K562 (cell line): ENCODE measurements at regions not wholly inside any gene's neighbourhood (a gene's known extent, or its start where the extent isn't known, plus 50 kb on each side); places are given as distances from the start of the nearest gene placed in this dataset.

Experiments used
- ATAC-seq: fragments of 200-7000 bp; cut with Tn5 transposase; 3 replicates; pipeline ENCODE4 v1.9.1; 2020; ENCODE audit warnings: moderate library complexity
- BruUV-seq: library from RNA; stranded (reverse); fragments of 400-500 nt; replicated peaks from 2 replicates; lab custom pipeline; 2021; lab: Mats Ljungman, UMichigan
- CTCF ChIA-PET: fragments of 300-600 bp; formaldehyde crosslinking; extraction: SDS; loops from one replicate; lab custom pipeline; 2021; ENCODE audit warnings: low intra/inter-chr PET ratio; lab: Yijun Ruan, JAX
- POLR2A ChIA-PET: fragments of 300-600, 350-650 bp; sonication (Branson Sonifier 250); formaldehyde crosslinking; extraction: SDS; loops from one replicate; lab custom pipeline; 2021; ENCODE audit warnings: antibody characterized with exemption, inconsistent platforms; lab: Yijun Ruan, JAX
- DNase-seq, 4 experiments: peaks; one replicate each; pipeline versions ENCODE4 v3.0.0 to v3.0.0-alpha.2; 2011 to 2018; ENCODE audit warnings: low spot score in 3 of 4, mixed read lengths in 3 of 4; ENCODE audit errors: extremely low read depth in 1 of 4
- FAIRE-seq: peaks from 2 replicates; lab custom pipeline; 2011; peaks lifted over from hg19 to GRCh38; lab: Jason Lieb, UNC
- H2AFZ ChIP-seq: 2 replicates; pipeline ENCODE4 v1.6.0; 2011; ENCODE audit warnings: low read depth, low read length, control low read depth, inconsistent platforms
- H3K27ac ChIP-seq: fragments of 200-600 bp; 3 replicates; pipeline ENCODE4 v1.8.0; 2011; ENCODE audit warnings: low read depth, mild to moderate bottlenecking, control low read depth, inconsistent platforms, low read length, moderate library complexity, mixed read lengths; ENCODE audit errors: extremely low read depth
- H3K27me3 ChIP-seq, 2 experiments: fragments of 300-600 bp in 1 of 2; 2 replicates in 1 of 2; 3 replicates in 1 of 2; pipeline versions ENCODE4 v1.6.0 to v1.8.0; 2011; ENCODE audit warnings: inconsistent platforms in 2 of 2, low read length in 2 of 2, mild to moderate bottlenecking in 1 of 2, mixed read lengths in 1 of 2, moderate library complexity in 1 of 2; ENCODE audit not compliant: control insufficient read depth in 2 of 2, insufficient read depth in 2 of 2
- H3K36me3 ChIP-seq: fragments of 300-600 bp; 3 replicates; pipeline ENCODE4 v1.8.0; 2011; ENCODE audit warnings: mild to moderate bottlenecking, low read length, inconsistent platforms; ENCODE audit not compliant: control insufficient read depth, insufficient read depth
- H3K4me1 ChIP-seq, 2 experiments: fragments of 200-600 bp in 1 of 2; replicated peaks in 1 of 2; 2 replicates in 1 of 2; 3 replicates in 1 of 2; pipeline versions ENCODE4 v1.5.1 to v1.8.0; 2011; ENCODE audit warnings: inconsistent platforms in 2 of 2, low read length in 2 of 2, mild to moderate bottlenecking in 1 of 2, mixed read lengths in 1 of 2, moderate library complexity in 1 of 2; ENCODE audit not compliant: control insufficient read depth in 2 of 2, insufficient read depth in 2 of 2
- H3K4me2 ChIP-seq: 2 replicates; pipeline ENCODE4 v1.6.1; 2011; ENCODE audit warnings: low read length, control low read depth, inconsistent platforms, mixed read lengths; ENCODE audit not compliant: insufficient read depth
- H3K4me3 ChIP-seq: fragments of 200-600 bp; sonication (generic), shearing (Covaris generic); 2 replicates; pipeline ENCODE4 v1.5.1; 2016; ENCODE audit warnings: control low read depth, inconsistent platforms
- H3K79me2 ChIP-seq: fragments of 200-600 bp; 3 replicates; pipeline ENCODE4 v1.8.0; 2011; ENCODE audit warnings: low read length, inconsistent platforms; ENCODE audit not compliant: control insufficient read depth, insufficient read depth
- H3K9ac ChIP-seq, 2 experiments: 2 replicates each; pipeline versions ENCODE4 v1.6.0 to v1.6.1; 2011; ENCODE audit warnings: low read depth in 2 of 2, low read length in 2 of 2, control low read depth in 1 of 2, inconsistent platforms in 1 of 2, mild to moderate bottlenecking in 1 of 2, mixed read lengths in 1 of 2; ENCODE audit not compliant: insufficient read depth in 1 of 2
- H3K9me1 ChIP-seq: one replicate; pipeline ENCODE4 v1.6.0; 2011; ENCODE audit warnings: inconsistent platforms, mild to moderate bottlenecking, low read length, moderate library complexity; ENCODE audit not compliant: control insufficient read depth, insufficient read depth
- H3K9me3 ChIP-seq: replicated peaks from 2 replicates; pipeline ENCODE4 v1.5.1; 2011; ENCODE audit warnings: low read depth, low read length, inconsistent platforms; ENCODE audit not compliant: control insufficient read depth, insufficient read depth
- H4K20me1 ChIP-seq: replicated peaks from 2 replicates; pipeline ENCODE4 v1.6.1; 2011; ENCODE audit warnings: low read length, inconsistent platforms, mixed read lengths; ENCODE audit not compliant: control insufficient read depth, insufficient read depth
- ARHGAP35 ChIP-seq: fragments of 450-650 bp; IDR thresholded peaks from 2 replicates; pipeline ENCODE4 v1.6.1; 2018; ENCODE audit not compliant: partially characterized antibody
- CSDE1 ChIP-seq, 2 experiments: fragments of 450-650 bp; IDR thresholded peaks; 2 replicates each; pipeline ENCODE4 v1.6.1; 2016; ENCODE audit warnings: mild to moderate bottlenecking in 1 of 2
- ETV6 ChIP-seq, 3 experiments: fragments of 150-350 bp in 1 of 3; sonication (generic) in 1 of 3; formaldehyde crosslinking in 1 of 3; IDR thresholded peaks; 2 replicates each; pipeline versions ENCODE4 v1.6.1 to v1.8.0; 2014 to 2022; ENCODE audit warnings: borderline replicate concordance in 2 of 3, low read depth in 2 of 3, antibody characterized with exemption in 1 of 3, low read length in 1 of 3, mild to moderate bottlenecking in 1 of 3, missing genetic modification reagents in 1 of 3
- GABPB2 ChIP-seq: fragments of 250-450 bp; sonication (Bioruptor Pico); conservative IDR thresholded peaks from 2 replicates; pipeline ENCODE4 v1.5.1; 2021; ENCODE audit warnings: mild to moderate bottlenecking
- GATA2 ChIP-seq: sonication (generic); formaldehyde crosslinking; IDR thresholded peaks from 2 replicates; pipeline ENCODE4 v1.4.0; 2020; ENCODE audit warnings: mild to moderate bottlenecking, missing genetic modification reagents
- KLF16 ChIP-seq: IDR thresholded peaks from 2 replicates; pipeline ENCODE4 v1.6.1; 2016; ENCODE audit warnings: antibody characterized with exemption
- LCOR ChIP-seq: sonication (generic); formaldehyde crosslinking; IDR thresholded peaks from 2 replicates; pipeline ENCODE4 v1.8.0; 2022; ENCODE audit warnings: mild to moderate bottlenecking, missing genetic modification reagents
- MECOM ChIP-seq: fragments of 250-450 bp; sonication (Bioruptor Pico); IDR thresholded peaks from 2 replicates; pipeline ENCODE4 v1.8.0; 2022; ENCODE audit warnings: inconsistent platforms
- PRMT5 ChIP-seq: sonication (generic); formaldehyde crosslinking; IDR thresholded peaks from 2 replicates; pipeline ENCODE4 v1.5.0; 2020; ENCODE audit warnings: missing genetic modification reagents
- ZFX ChIP-seq: sonication (generic); formaldehyde crosslinking; IDR thresholded peaks from 2 replicates; pipeline ENCODE4 v1.8.0; 2022; ENCODE audit warnings: mild to moderate bottlenecking, missing genetic modification reagents, moderate library complexity
- ZKSCAN1 ChIP-seq: fragments of 150-350 bp; IDR thresholded peaks from 2 replicates; pipeline ENCODE4 v1.6.1; 2016; ENCODE audit warnings: low read depth, low read length
- ZNF431 ChIP-seq: sonication (generic); formaldehyde crosslinking; IDR thresholded peaks from 2 replicates; pipeline ENCODE4 v1.8.0; 2022; ENCODE audit warnings: mild to moderate bottlenecking, missing genetic modification reagents
- ZNF57 ChIP-seq: fragments of 450-650 bp; formaldehyde crosslinking; IDR thresholded peaks from 2 replicates; pipeline ENCODE4 v1.4.0; 2020; ENCODE audit warnings: mild to moderate bottlenecking, moderate library complexity
- ZNF589 ChIP-seq: fragments of 200-800 bp; sonication (Bioruptor generic); IDR thresholded peaks from 2 replicates; pipeline ENCODE4 v1.6.1; 2016; ENCODE audit warnings: low read depth, missing genetic modification characterization, missing compliant biosample characterization
- ZNF764 ChIP-seq: fragments of 250-450 bp; sonication (Bioruptor Pico); IDR thresholded peaks from 2 replicates; pipeline ENCODE4 v1.4.0; 2020; ENCODE audit warnings: low read depth, mild to moderate bottlenecking, moderate library complexity
- WGBS: fragments of 100-300 bp; shearing (Covaris generic); methylation state at CpG from one replicate; pipeline ENCODE4 v1.1.6; 2016; ENCODE audit warnings: low coverage, mixed read lengths; ENCODE audit not compliant: insufficient coverage; ENCODE audit errors: missing lambda C conversion rate; 5-methylcytosine and 5-hydroxymethylcytosine counted together
- in situ Hi-C: fragments of 300-500 bp; cut with MboI; formaldehyde crosslinking; loops from 4 replicates; pipeline ENCODE4 v1.15.0; 2018; ENCODE audit warnings: inconsistent platforms, mixed read lengths
- intact Hi-C: fragments of 100-400 bp; cut with micrococcal nuclease; formaldehyde crosslinking; loops from 2 replicates; pipeline ENCODE4 v1.14.2; 2022
- TF ChIP-seq, protein P1 (sequence below): fragments of 450-650 bp; formaldehyde crosslinking; IDR thresholded peaks from 2 replicates; pipeline ENCODE4 v1.4.0; 2022; ENCODE audit warnings: missing genetic modification characterization
- TF ChIP-seq, protein P2 (sequence below): fragments of 450-650 bp; formaldehyde crosslinking; IDR thresholded peaks from 2 replicates; pipeline ENCODE4 v1.4.0; 2020; ENCODE audit warnings: mild to moderate bottlenecking, mixed read lengths
- TF ChIP-seq, protein P3 (sequence below): fragments of 450-650 bp; formaldehyde crosslinking; IDR thresholded peaks from 2 replicates; pipeline ENCODE4 v1.4.0; 2020; ENCODE audit warnings: mild to moderate bottlenecking, moderate library complexity

DNA sequence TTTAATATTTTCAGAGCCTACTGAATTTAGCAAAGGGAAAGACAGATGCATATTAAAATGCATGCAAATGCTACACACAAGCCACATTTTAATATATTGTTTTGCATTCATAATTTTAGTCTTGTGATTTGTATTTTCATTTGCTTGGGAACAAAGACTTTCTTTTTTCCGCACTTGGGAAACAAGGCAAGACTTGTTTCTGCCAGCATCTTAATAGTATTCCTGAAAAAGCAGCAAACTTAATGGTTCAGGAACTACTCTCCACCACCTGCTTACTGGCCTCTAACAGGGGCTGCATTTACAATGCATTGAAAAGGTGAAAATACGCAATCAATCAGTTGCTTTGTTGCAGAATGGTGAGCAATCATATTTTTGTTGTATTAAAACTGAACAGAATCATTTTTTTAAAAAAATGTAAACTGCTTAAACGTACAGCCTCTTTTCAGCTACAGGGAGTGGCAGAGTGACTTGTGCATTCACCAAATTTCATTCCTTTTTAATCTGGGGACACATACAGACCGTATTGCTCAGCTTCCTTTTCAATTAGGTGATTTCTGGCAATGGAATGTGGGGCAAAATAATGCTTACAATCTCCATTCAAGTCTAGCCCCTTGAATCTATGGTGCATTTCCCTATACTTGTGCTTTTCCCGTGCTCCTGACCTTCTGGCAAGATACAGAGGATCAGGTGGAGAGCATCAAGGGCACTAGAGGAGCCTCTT is 144.1 kb upstream of the BTG1 start:
- H3K79me2 ChIP-seq: no peaks in the 10 kb centered on the region
- no peak for ATAC-seq
- POLR2A ChIA-PET: interaction anchor here (0.6 to 2.2 kb wide), 4 partner anchors 9 to 14 kb away, joined by 3 to 7 read pairs (median 3); no protein-coding TSS in a partner anchor
- no peak overlapping the region for H3K27ac ChIP-seq
- no peak overlapping the region for H3K4me2 ChIP-seq
- H3K27me3 ChIP-seq: no peaks in the 10 kb centered on the region
- in situ Hi-C loops (no loop called here), intact Hi-C loops (no loop called here)
- peak; percentile 52 for FAIRE-seq
- H2AFZ ChIP-seq: 0 out of 2 replicates have a peak overlapping the region, but pooled peaks have one; percentile 6
- H3K4me1 ChIP-seq: no peaks in the 10 kb centered on the region
- H3K9me3 ChIP-seq: no peaks in the 10 kb centered on the region
- CTCF ChIA-PET: no interaction called here
- BruUV-seq: no TSS peak
- no peaks in the 10 kb centered on the region for H3K9me1 ChIP-seq
- H3K36me3 ChIP-seq: no peaks in the 10 kb centered on the region
- H3K9ac ChIP-seq: no peak overlapping the region
- DNase-seq: no peak
- WGBS: 39% methylated on average over 5 of the region's 5 CpGs
- H4K20me1 ChIP-seq: no peaks in the 10 kb centered on the region
- no peak overlapping the region for H3K4me3 ChIP-seq
- TF ChIP-seq, protein P1, sequence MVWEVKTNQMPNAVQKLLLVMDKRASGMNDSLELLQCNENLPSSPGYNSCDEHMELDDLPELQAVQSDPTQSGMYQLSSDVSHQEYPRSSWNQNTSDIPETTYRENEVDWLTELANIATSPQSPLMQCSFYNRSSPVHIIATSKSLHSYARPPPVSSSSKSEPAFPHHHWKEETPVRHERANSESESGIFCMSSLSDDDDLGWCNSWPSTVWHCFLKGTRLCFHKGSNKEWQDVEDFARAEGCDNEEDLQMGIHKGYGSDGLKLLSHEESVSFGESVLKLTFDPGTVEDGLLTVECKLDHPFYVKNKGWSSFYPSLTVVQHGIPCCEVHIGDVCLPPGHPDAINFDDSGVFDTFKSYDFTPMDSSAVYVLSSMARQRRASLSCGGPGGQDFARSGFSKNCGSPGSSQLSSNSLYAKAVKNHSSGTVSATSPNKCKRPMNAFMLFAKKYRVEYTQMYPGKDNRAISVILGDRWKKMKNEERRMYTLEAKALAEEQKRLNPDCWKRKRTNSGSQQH (CRISPR knock-in tag): no peak
- TF ChIP-seq, protein P2, sequence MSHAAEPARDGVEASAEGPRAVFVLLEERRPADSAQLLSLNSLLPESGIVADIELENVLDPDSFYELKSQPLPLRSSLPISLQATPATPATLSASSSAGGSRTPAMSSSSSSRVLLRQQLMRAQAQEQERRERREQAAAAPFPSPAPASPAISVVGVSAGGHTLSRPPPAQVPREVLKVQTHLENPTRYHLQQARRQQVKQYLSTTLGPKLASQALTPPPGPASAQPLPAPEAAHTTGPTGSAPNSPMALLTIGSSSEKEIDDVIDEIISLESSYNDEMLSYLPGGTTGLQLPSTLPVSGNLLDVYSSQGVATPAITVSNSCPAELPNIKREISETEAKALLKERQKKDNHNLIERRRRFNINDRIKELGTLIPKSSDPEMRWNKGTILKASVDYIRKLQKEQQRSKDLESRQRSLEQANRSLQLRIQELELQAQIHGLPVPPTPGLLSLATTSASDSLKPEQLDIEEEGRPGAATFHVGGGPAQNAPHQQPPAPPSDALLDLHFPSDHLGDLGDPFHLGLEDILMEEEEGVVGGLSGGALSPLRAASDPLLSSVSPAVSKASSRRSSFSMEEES: no peak
- TF ChIP-seq ZNF57 (CRISPR knock-in tag): no peak
- TF ChIP-seq ZNF589 (CRISPR knock-in tag): no peak
- no peak for TF ChIP-seq MECOM (CRISPR knock-in tag)
- no peak for TF ChIP-seq GATA2 (CRISPR knock-in tag)
- TF ChIP-seq ZKSCAN1: no peak
- TF ChIP-seq LCOR: no peak
- no peak for TF ChIP-seq ZFX (CRISPR knock-in tag)
- no peak for TF ChIP-seq CSDE1 (IDR thresholded peaks at IDR 0.05)
- no peak for TF ChIP-seq ARHGAP35
- no peak for TF ChIP-seq ZNF431
- TF ChIP-seq KLF16: no peak
- no peak for TF ChIP-seq ETV6 (IDR thresholded peaks at IDR 0.05; ENCODE audit: borderline replicate concordance in 1 of 2, low read depth in 2 of 2, low read length in 1 of 2)
- no peak for TF ChIP-seq ETV6 (CRISPR knock-in tag; IDR thresholded peaks at IDR 0.05; ENCODE audit: borderline replicate concordance)
- TF ChIP-seq, protein P3, sequence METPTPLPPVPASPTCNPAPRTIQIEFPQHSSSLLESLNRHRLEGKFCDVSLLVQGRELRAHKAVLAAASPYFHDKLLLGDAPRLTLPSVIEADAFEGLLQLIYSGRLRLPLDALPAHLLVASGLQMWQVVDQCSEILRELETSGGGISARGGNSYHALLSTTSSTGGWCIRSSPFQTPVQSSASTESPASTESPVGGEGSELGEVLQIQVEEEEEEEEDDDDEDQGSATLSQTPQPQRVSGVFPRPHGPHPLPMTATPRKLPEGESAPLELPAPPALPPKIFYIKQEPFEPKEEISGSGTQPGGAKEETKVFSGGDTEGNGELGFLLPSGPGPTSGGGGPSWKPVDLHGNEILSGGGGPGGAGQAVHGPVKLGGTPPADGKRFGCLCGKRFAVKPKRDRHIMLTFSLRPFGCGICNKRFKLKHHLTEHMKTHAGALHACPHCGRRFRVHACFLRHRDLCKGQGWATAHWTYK (CRISPR knock-in tag): no peak
- no peak for TF ChIP-seq PRMT5
- TF ChIP-seq GABPB2: no peak
- no peak for TF ChIP-seq ZNF764
